NCI-H1092 treated with DMSO at 0.1 percent for 48 hours (cell line): ENCODE measurements at regions not wholly inside any gene's neighbourhood (a gene's known extent, or its start where the extent isn't known, plus 50 kb on each side); places are given as distances from the start of the nearest gene placed in this dataset.
"Not testable (repeated sequence)": the region's sequence is repeated elsewhere in the genome, so short reads cannot be mapped to it uniquely, and the experiment has no call there.

Experiments
- DNase-seq: peaks from one replicate; lab custom pipeline; 2025; lab: John Stamatoyannopoulos, UW

- no peak for DNase-seq
Observed at GRCh38 chr12:112616469-112617152, 174.9 kb upstream of the RPH3A start.

- DNase-seq: no peak
Observed at GRCh38 chr12:112617153-112617505, 174.4 kb upstream of the RPH3A start.

GRCh38 chr12:112627851-112628250 lies 163.7 kb upstream of the RPH3A start:
- no peak for DNase-seq

- DNase-seq: not testable (repeated sequence)
Observed at GRCh38 chr12:112631974-112632373, 159.6 kb upstream of the RPH3A start.

GRCh38 chr12:112635036-112635435 lies 156.5 kb upstream of the RPH3A start:
- no peak for DNase-seq

- DNase-seq: no peak
Observed at GRCh38 chr12:112638420-112638819, 153.1 kb upstream of the RPH3A start.

- DNase-seq: no peak
Observed at GRCh38 chr12:112645586-112645985, 146.0 kb upstream of the RPH3A start.

- no peak for DNase-seq
Observed at GRCh38 chr12:112656141-112656540, 135.4 kb upstream of the RPH3A start.

- DNase-seq: no peak
Observed at GRCh38 chr12:112664569-112664968, 127.0 kb upstream of the RPH3A start.

GRCh38 chr12:112665958-112666357 lies 125.6 kb upstream of the RPH3A start:
- no peak for DNase-seq

GRCh38 chr12:112671564-112671963 lies 120.0 kb upstream of the RPH3A start:
- no peak for DNase-seq

GRCh38 chr12:112674539-112674938 lies 117.0 kb upstream of the RPH3A start:
- no peak for DNase-seq

- no peak for DNase-seq
Observed at GRCh38 chr12:112676507-112676906, 115.0 kb upstream of the RPH3A start.

GRCh38 chr12:112677050-112677765 lies 114.3 kb upstream of the RPH3A start:
- no peak for DNase-seq

- DNase-seq: no peak
Observed at GRCh38 chr12:112680993-112681392, 110.6 kb upstream of the RPH3A start.

- no peak for DNase-seq
Observed at GRCh38 chr12:112682586-112682985, 109.0 kb upstream of the RPH3A start.

- DNase-seq: no peak
Observed at GRCh38 chr12:112684742-112685141, 106.8 kb upstream of the RPH3A start.

- no peak for DNase-seq
Observed at GRCh38 chr12:112685321-112685720, 106.2 kb upstream of the RPH3A start.

- DNase-seq: no peak
Observed at GRCh38 chr12:112686373-112686772, 105.2 kb upstream of the RPH3A start.

- no peak for DNase-seq
Observed at GRCh38 chr12:112694065-112694464, 97.5 kb upstream of the RPH3A start.

GRCh38 chr12:112697441-112697840 lies 94.1 kb upstream of the RPH3A start:
- DNase-seq: not testable (repeated sequence)

- no peak for DNase-seq
Observed at GRCh38 chr12:112705037-112705632, 86.4 kb upstream of the RPH3A start.

- no peak for DNase-seq
Observed at GRCh38 chr12:112710414-112710813, 81.1 kb upstream of the RPH3A start.
